Left colon (tissue), 2 donors: ENCODE measurements at regions not wholly inside any gene's neighbourhood (a gene's known extent, or its start where the extent isn't known, plus 50 kb on each side); places are given as distances from the start of the nearest gene placed in this dataset.

Experiments
- ATAC-seq: fragments of 200-7000 bp; cut with Tn5 transposase; one replicate; pipeline ENCODE4 v1.9.1; 2020; ENCODE audit warnings: mild to moderate bottlenecking, moderate library complexity
- DNase-seq, 2 donors: peaks; one replicate each; pipeline ENCODE4 v3.0.0-alpha.2; 2020
- intact Hi-C, 2 donors: fragments of 100-400 bp; cut with DNase I in 1 of 2; cut with micrococcal nuclease in 1 of 2; formaldehyde crosslinking; loops; one replicate each; pipeline versions ENCODE4 v1.11.2 to v1.14.0; 2022; cut with DNase I, micrococcal nuclease
- donor health status: DM: no; HTN: no; CAD: no.
- donor health status: DM: yes; HTN: yes; CAD: no.

- intact Hi-C loops: no loop called here
- DNase-seq (no peak), ATAC-seq (no peak)
Measured at GRCh38 chr20:40359131-40359912, 329.7 kb downstream of the MAFB start.

- no peak for DNase-seq
- no peak for ATAC-seq
- intact Hi-C loops: no loop called here
Measured at GRCh38 chr20:40354880-40355279, 334.2 kb downstream of the MAFB start.

GRCh38 chr20:40343390-40343789 is 345.6 kb downstream of the MAFB start:
- no peak for ATAC-seq
- no peak for DNase-seq
- intact Hi-C loops: no loop called here

GRCh38 chr20:40341561-40341960 is 347.5 kb downstream of the MAFB start:
- ATAC-seq (no peak), DNase-seq (no peak)
- intact Hi-C loops: no loop called here

- ATAC-seq (peak; percentile 24), DNase-seq (peak; percentile 18 to 51)
- intact Hi-C loops: no loop called here
Measured at GRCh38 chr20:40339661-40340449, 349.2 kb downstream of the MAFB start.

GRCh38 chr20:40336533-40336932 is 352.5 kb downstream of the MAFB start:
- ATAC-seq: no peak
- intact Hi-C loops: no loop called here
- no peak for DNase-seq

GRCh38 chr20:40335901-40336351 is 353.1 kb downstream of the MAFB start:
- DNase-seq (no peak), ATAC-seq (no peak)
- intact Hi-C loops: no loop called here

GRCh38 chr20:40335437-40335836 is 353.6 kb downstream of the MAFB start:
- DNase-seq: no peak
- intact Hi-C loops: no loop called here
- no peak for ATAC-seq

GRCh38 chr20:40333591-40333990 is 355.4 kb downstream of the MAFB start:
- ATAC-seq (peak; percentile 44), DNase-seq (peak in 1 of 2 donors; percentile 11)
- intact Hi-C loops: no loop called here

- intact Hi-C loops: no loop called here
- ATAC-seq (peak; percentile 82), DNase-seq (peak in 1 of 2 donors; percentile 26)
Measured at GRCh38 chr20:40331807-40332560, 357.1 kb downstream of the MAFB start.

GRCh38 chr20:40331249-40331648 is 357.8 kb downstream of the MAFB start:
- intact Hi-C loops: no loop called here
- DNase-seq (no peak), ATAC-seq (no peak)

- intact Hi-C loops: no loop called here
- DNase-seq (no peak), ATAC-seq (no peak)
Measured at GRCh38 chr20:40329321-40329720, 359.7 kb downstream of the MAFB start.

GRCh38 chr20:40326784-40327183 is 362.3 kb downstream of the MAFB start:
- intact Hi-C loops: no loop called here
- no peak for DNase-seq
- no peak for ATAC-seq

- ATAC-seq (no peak), DNase-seq (no peak)
- intact Hi-C loops: no loop called here
Measured at GRCh38 chr20:40325006-40325568, 363.9 kb downstream of the MAFB start.

GRCh38 chr20:40323361-40323794 is 365.7 kb downstream of the MAFB start:
- DNase-seq (no peak), ATAC-seq (no peak)
- intact Hi-C loops: no loop called here

- intact Hi-C loops: no loop called here
- no peak for ATAC-seq
- no peak for DNase-seq
Measured at GRCh38 chr20:40322941-40323340, 366.1 kb downstream of the MAFB start.

GRCh38 chr20:40320517-40321011 is 368.5 kb downstream of the MAFB start:
- no peak for DNase-seq
- intact Hi-C loops: no loop called here
- no peak for ATAC-seq

- intact Hi-C loops: no loop called here
- DNase-seq (no peak), ATAC-seq (no peak)
Measured at GRCh38 chr20:40319741-40320516, 369.1 kb downstream of the MAFB start.
